Testis (tissue), 2 donors: ENCODE measurements at regions not wholly inside any gene's neighbourhood (a gene's known extent, or its start where the extent isn't known, plus 50 kb on each side); places are given as distances from the start of the nearest gene placed in this dataset.

Source experiments
- DNase-seq: peaks from one replicate; pipeline ENCODE4 v3.0.0-alpha.2; 2019
- H3K27ac ChIP-seq, 2 donors: fragments of 200-600 bp; sonication (generic); one replicate each; pipeline ENCODE4 v1.5.1; 2019
- H3K27me3 ChIP-seq: fragments of 200-600 bp; sonication (generic); one replicate; pipeline ENCODE4 v1.5.1; 2019
- H3K36me3 ChIP-seq: fragments of 200-600 bp; sonication (generic); one replicate; pipeline ENCODE4 v1.5.1; 2017; ENCODE audit warnings: low read depth; ENCODE audit errors: missing control alignments
- H3K4me1 ChIP-seq: fragments of 200-600 bp; sonication (generic); one replicate; pipeline ENCODE4 v1.5.1; 2019
- H3K4me3 ChIP-seq, 2 donors: fragments of 200-600 bp; sonication (generic); one replicate each; pipeline ENCODE4 v1.5.1; 2017 to 2019
- H3K9me3 ChIP-seq: fragments of 200-600 bp; sonication (generic); one replicate; pipeline ENCODE4 v1.5.1; 2017
- CTCF ChIP-seq, 3 experiments: fragments of 450-650 bp in 2 of 3; fragments of 200-600 bp in 1 of 3; sonication (generic) in 1 of 3; IDR thresholded peaks; one replicate each; pipeline ENCODE4 v1.5.1; 2016 to 2019; ENCODE audit warnings: antibody characterized with exemption in 3 of 3, mild to moderate bottlenecking in 2 of 3, moderate library complexity in 1 of 3
- POLR2A ChIP-seq: fragments of 450-650 bp; IDR thresholded peaks from one replicate; pipeline ENCODE4 v1.6.1; 2017; ENCODE audit warnings: antibody characterized with exemption, mild to moderate bottlenecking, moderate library complexity
- WGBS, 2 donors: methylation state at CpG; one replicate each; pipeline ENCODE4 v1.1.5; 2018; 5-methylcytosine and 5-hydroxymethylcytosine counted together
- intact Hi-C: fragments of 100-400 bp; cut with DNase I; formaldehyde crosslinking; loops from one replicate; pipeline ENCODE4 v1.15.1; 2023; ENCODE audit warnings: low total_unique reads

GRCh38 chr10:84685047-84685660 lies 356.8 kb downstream of the CCSER2 start:
- no peak for DNase-seq
- no peak for TF ChIP-seq POLR2A
- no peak for TF ChIP-seq CTCF (IDR thresholded peaks at IDR 0.05)
- no peak overlapping the region for H3K4me3 ChIP-seq
- H3K27me3 ChIP-seq = no peaks in the 10 kb centered on the region
- no peaks in the 10 kb centered on the region for H3K9me3 ChIP-seq
- H3K4me1 ChIP-seq = no peaks in the 10 kb centered on the region
- intact Hi-C loops = no loop called here
- WGBS, 2 donors = 71 to 72% methylated on average over 3 of the region's 3 CpGs
- no peak overlapping the region for H3K27ac ChIP-seq
- no peaks in the 10 kb centered on the region for H3K36me3 ChIP-seq

- intact Hi-C loops = no loop called here
- Histone ChIP-seq H3K27me3 (no peaks in the 10 kb centered on the region), H3K4me1 (no peaks in the 10 kb centered on the region), H3K9me3 (no peaks in the 10 kb centered on the region), H3K27ac (no peak overlapping the region), H3K4me3 (no peak overlapping the region), H3K36me3 (no peaks in the 10 kb centered on the region)
- TF ChIP-seq CTCF (IDR thresholded peaks at IDR 0.05) (no peak), POLR2A (no peak)
- no peak for DNase-seq
Measured at GRCh38 chr10:84693006-84693405, 364.6 kb downstream of the CCSER2 start.

- intact Hi-C loops = no loop called here
- Histone ChIP-seq H3K4me1 (no peaks in the 10 kb centered on the region), H3K27ac (no peak overlapping the region), H3K9me3 (no peaks in the 10 kb centered on the region), H3K27me3 (no peaks in the 10 kb centered on the region), H3K36me3 (no peaks in the 10 kb centered on the region), H3K4me3 (no peak overlapping the region)
- TF ChIP-seq CTCF (IDR thresholded peaks at IDR 0.05) = no peak
- TF ChIP-seq POLR2A = no peak
- DNase-seq = no peak
- WGBS, 2 donors = 53 to 70% methylated on average over 3 of the region's 3 CpGs
Measured at GRCh38 chr10:84695902-84696301, 367.5 kb downstream of the CCSER2 start.

- intact Hi-C loops = no loop called here
- Histone ChIP-seq H3K36me3 (no peaks in the 10 kb centered on the region), H3K4me1 (no peaks in the 10 kb centered on the region), H3K27ac (no peak overlapping the region), H3K27me3 (no peaks in the 10 kb centered on the region), H3K9me3 (no peaks in the 10 kb centered on the region), H3K4me3 (no peak overlapping the region)
- no peak for TF ChIP-seq CTCF (IDR thresholded peaks at IDR 0.05)
- TF ChIP-seq POLR2A = no peak
- 89 to 91% methylated on average over 3 of the region's 3 CpGs for WGBS, 2 donors
- no peak for DNase-seq
Measured at GRCh38 chr10:84696610-84697009, 368.2 kb downstream of the CCSER2 start.

GRCh38 chr10:84698989-84699388 lies 370.6 kb downstream of the CCSER2 start:
- intact Hi-C loops = no loop called here
- H3K27me3 ChIP-seq = no peaks in the 10 kb centered on the region

More at GRCh38 chr10:84698989-84699388, 370.6 kb downstream of the CCSER2 start:
- no peak for DNase-seq
- no peaks in the 10 kb centered on the region for H3K4me1 ChIP-seq
- no peaks in the 10 kb centered on the region for H3K36me3 ChIP-seq
- 88 to 95% methylated on average over 1 of the region's 1 CpG for WGBS, 2 donors
- no peak overlapping the region for H3K27ac ChIP-seq
- TF ChIP-seq CTCF (IDR thresholded peaks at IDR 0.05) = no peak
- H3K4me3 ChIP-seq = no peak overlapping the region
- H3K9me3 ChIP-seq = no peaks in the 10 kb centered on the region
